PC-3 (cell line): ENCODE measurements at regions not wholly inside any gene's neighbourhood (a gene's known extent, or its start where the extent isn't known, plus 50 kb on each side); places are given as distances from the start of the nearest gene placed in this dataset.

Experiments used
- EZH2 ChIP-seq: fragments of 300-600 bp; sonication (generic); IDR thresholded peaks from one replicate; pipeline ENCODE4 v1.6.1; 2017; ENCODE audit warnings: antibody characterized with exemption, mild to moderate bottlenecking, low read length; ENCODE audit not compliant: unreplicated experiment
- TF ChIP-seq, protein P1 (sequence below): fragments of 300-600 bp; sonication (generic); conservative IDR thresholded peaks from 2 replicates; pipeline ENCODE4 v1.5.1; 2017; ENCODE audit warnings: antibody characterized with exemption, low read depth, mild to moderate bottlenecking, low read length

GRCh38 chr14:83842547-83842946, 1687.4 kb upstream of the FLRT2 start:
- TF ChIP-seq, protein P1, sequence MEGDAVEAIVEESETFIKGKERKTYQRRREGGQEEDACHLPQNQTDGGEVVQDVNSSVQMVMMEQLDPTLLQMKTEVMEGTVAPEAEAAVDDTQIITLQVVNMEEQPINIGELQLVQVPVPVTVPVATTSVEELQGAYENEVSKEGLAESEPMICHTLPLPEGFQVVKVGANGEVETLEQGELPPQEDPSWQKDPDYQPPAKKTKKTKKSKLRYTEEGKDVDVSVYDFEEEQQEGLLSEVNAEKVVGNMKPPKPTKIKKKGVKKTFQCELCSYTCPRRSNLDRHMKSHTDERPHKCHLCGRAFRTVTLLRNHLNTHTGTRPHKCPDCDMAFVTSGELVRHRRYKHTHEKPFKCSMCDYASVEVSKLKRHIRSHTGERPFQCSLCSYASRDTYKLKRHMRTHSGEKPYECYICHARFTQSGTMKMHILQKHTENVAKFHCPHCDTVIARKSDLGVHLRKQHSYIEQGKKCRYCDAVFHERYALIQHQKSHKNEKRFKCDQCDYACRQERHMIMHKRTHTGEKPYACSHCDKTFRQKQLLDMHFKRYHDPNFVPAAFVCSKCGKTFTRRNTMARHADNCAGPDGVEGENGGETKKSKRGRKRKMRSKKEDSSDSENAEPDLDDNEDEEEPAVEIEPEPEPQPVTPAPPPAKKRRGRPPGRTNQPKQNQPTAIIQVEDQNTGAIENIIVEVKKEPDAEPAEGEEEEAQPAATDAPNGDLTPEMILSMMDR = no peak
- TF ChIP-seq EZH2 = no peak
